PC-3 (cell line): ENCODE measurements at regions not wholly inside any gene's neighbourhood (a gene's known extent, or its start where the extent isn't known, plus 50 kb on each side); places are given as distances from the start of the nearest gene placed in this dataset.

Source experiments
- ATAC-seq: fragments of 200-7000 bp; cut with Tn5 transposase; 2 replicates; pipeline ENCODE4 v1.9.1; 2020; ENCODE audit warnings: mild to moderate bottlenecking, moderate library complexity
- BruUV-seq: library from RNA; stranded (reverse); fragments of 400-500 nt; replicated peaks from 2 replicates; lab custom pipeline; 2021; lab: Mats Ljungman, UMichigan
- CTCF ChIA-PET: fragments of 300-600 bp; sonication (Branson Sonifier 250); formaldehyde crosslinking; loops from one replicate; lab custom pipeline; 2022; ENCODE audit warnings: antibody characterized with exemption; lab: Charles Lee
- POLR2A ChIA-PET: fragments of 300-600 bp; sonication (Branson Sonifier 250); formaldehyde crosslinking; loops from one replicate; lab custom pipeline; 2022; ENCODE audit warnings: antibody characterized with exemption; ENCODE audit not compliant: unreplicated experiment; lab: Charles Lee
- DNase-seq: peaks from one replicate; pipeline ENCODE4 v3.0.0-alpha.2; 2015
- H2AFZ ChIP-seq: fragments of 300-600 bp; sonication (generic); 2 replicates; pipeline ENCODE4 v1.6.0; 2016; ENCODE audit warnings: antibody characterized with exemption, low read length
- H3F3A ChIP-seq: fragments of 300-600 bp; sonication (generic); one replicate; pipeline ENCODE4 v1.6.0; 2017; ENCODE audit warnings: antibody characterized with exemption, low read length, control low read depth, mild to moderate bottlenecking; ENCODE audit not compliant: unreplicated experiment
- H3K27ac ChIP-seq: fragments of 300-600 bp; sonication (generic); 2 replicates; pipeline ENCODE4 v1.5.1; 2016; ENCODE audit warnings: mild to moderate bottlenecking, low read length
- H3K27me3 ChIP-seq: fragments of 300-600 bp; sonication (generic); 2 replicates; pipeline ENCODE4 v1.6.1; 2016; ENCODE audit warnings: low read length, mixed read lengths
- H3K36me3 ChIP-seq: fragments of 300-600 bp; sonication (generic); 2 replicates; pipeline ENCODE4 v1.6.1; 2016; ENCODE audit warnings: low read depth, mixed run types, low read length, mixed read lengths
- H3K4me1 ChIP-seq: fragments of 300-600 bp; sonication (generic); 2 replicates; pipeline ENCODE4 v1.5.1; 2016; ENCODE audit warnings: low read length; ENCODE audit not compliant: insufficient read depth
- H3K4me2 ChIP-seq: fragments of 300-600 bp; sonication (generic); 2 replicates; pipeline ENCODE4 v1.6.0; 2016; ENCODE audit warnings: low read length
- H3K4me3 ChIP-seq: fragments of 300-600 bp; sonication (generic); 2 replicates; pipeline ENCODE4 v1.5.1; 2016; ENCODE audit warnings: mild to moderate bottlenecking, low read length, mixed read lengths
- H3K79me2 ChIP-seq: fragments of 300-600 bp; sonication (generic); 2 replicates; pipeline ENCODE4 v1.6.1; 2017; ENCODE audit warnings: low read length, mixed read lengths
- H3K9ac ChIP-seq: fragments of 300-600 bp; sonication (generic); 2 replicates; pipeline ENCODE4 v1.6.0; 2016; ENCODE audit warnings: mild to moderate bottlenecking, low read length
- H3K9me2 ChIP-seq: fragments of 300-600 bp; sonication (generic); replicated peaks from 2 replicates; pipeline ENCODE4 v1.6.1; 2016; ENCODE audit warnings: mixed run types, low read length, mixed read lengths
- H3K9me3 ChIP-seq: fragments of 300-600 bp; sonication (generic); 2 replicates; pipeline ENCODE4 v1.6.1; 2016; ENCODE audit warnings: low read length, mixed read lengths
- H4K20me1 ChIP-seq: fragments of 300-600 bp; sonication (generic); 2 replicates; pipeline ENCODE4 v1.6.1; 2016; ENCODE audit warnings: low read length, mixed read lengths
- CTCF ChIP-seq: fragments of 300-600 bp; sonication (generic); conservative IDR thresholded peaks from 2 replicates; pipeline ENCODE4 v1.5.1; 2017; ENCODE audit warnings: antibody characterized with exemption, low read depth, mild to moderate bottlenecking, low read length
- EZH2 ChIP-seq: fragments of 300-600 bp; sonication (generic); IDR thresholded peaks from one replicate; pipeline ENCODE4 v1.6.1; 2017; ENCODE audit warnings: antibody characterized with exemption, mild to moderate bottlenecking, low read length; ENCODE audit not compliant: unreplicated experiment
- EZH2phosphoT487 ChIP-seq: fragments of 300-600 bp; sonication (generic); IDR thresholded peaks from 2 replicates; pipeline ENCODE4 v1.6.1; 2018; ENCODE audit warnings: mild to moderate bottlenecking, antibody characterized with exemption, low read length, borderline replicate concordance
- intact Hi-C: fragments of 100-400 bp; cut with micrococcal nuclease; formaldehyde crosslinking; loops from 2 replicates; pipeline ENCODE4 v1.9.0; 2023

DNA sequence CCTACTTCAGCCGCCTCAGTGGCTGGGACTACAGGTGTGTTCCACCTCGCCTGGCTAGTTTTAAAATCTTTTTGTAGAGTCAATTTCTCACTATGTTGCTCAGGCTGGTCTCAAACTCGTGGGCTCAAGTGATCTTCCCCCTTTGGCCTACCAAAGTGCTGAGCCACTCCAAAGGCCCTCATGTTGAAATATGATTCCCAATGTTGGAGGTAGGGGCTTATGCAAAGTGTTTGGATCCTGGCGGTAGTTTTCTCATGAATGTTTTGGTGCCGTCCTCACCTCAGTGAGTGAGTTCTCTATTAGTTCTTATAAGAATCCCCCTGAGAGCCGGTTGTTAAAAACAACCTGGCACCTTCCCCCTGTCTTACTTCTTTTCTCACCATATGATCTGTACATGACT lies 784.6 kb downstream of the TMTC2 start:
- no peak for TF ChIP-seq EZH2phosphoT487
- TF ChIP-seq EZH2 = no peak
- no peak for TF ChIP-seq CTCF
- POLR2A ChIA-PET = no interaction called here
- no peak overlapping the region for H3K9ac ChIP-seq
- no peaks in the 10 kb centered on the region for H3K9me3 ChIP-seq
- no peaks in the 10 kb centered on the region for H3K9me2 ChIP-seq
- H3K27ac ChIP-seq = no peak overlapping the region
- DNase-seq = no peak
- no peak for ATAC-seq
- H3K27me3 ChIP-seq = no peaks in the 10 kb centered on the region
- no peaks in the 10 kb centered on the region for H4K20me1 ChIP-seq
- peaks cover 16% of the 10 kb centered on the region for H3K4me1 ChIP-seq
- no peaks in the 10 kb centered on the region for H3K79me2 ChIP-seq
- no peaks in the 10 kb centered on the region for H3K36me3 ChIP-seq
- H2AFZ ChIP-seq = no peak overlapping the region
- no peak overlapping the region for H3K4me2 ChIP-seq
- BruUV-seq = no TSS peak
- CTCF ChIA-PET = no interaction called here
- H3K4me3 ChIP-seq = no peak overlapping the region
- intact Hi-C loops = no loop called here
- H3F3A ChIP-seq = no peaks in the 10 kb centered on the region

- no peaks in the 10 kb centered on the region for H3K79me2 ChIP-seq
- no peaks in the 10 kb centered on the region for H4K20me1 ChIP-seq
- H2AFZ ChIP-seq = no peak overlapping the region
- no peak overlapping the region for H3K4me2 ChIP-seq
- no peaks in the 10 kb centered on the region for H3K9me3 ChIP-seq
- H3K4me3 ChIP-seq = no peak overlapping the region
- no peak for ATAC-seq
- ChIA-PET CTCF (no interaction called here), POLR2A (no interaction called here)
- no TSS peak for BruUV-seq
- DNase-seq = no peak
- no peaks in the 10 kb centered on the region for H3F3A ChIP-seq
- H3K36me3 ChIP-seq = no peaks in the 10 kb centered on the region
- no peak overlapping the region for H3K9ac ChIP-seq
- TF ChIP-seq CTCF (no peak), EZH2phosphoT487 (no peak), EZH2 (no peak)
- H3K27ac ChIP-seq = no peak overlapping the region
- no peaks in the 10 kb centered on the region for H3K27me3 ChIP-seq
- intact Hi-C loops = no loop called here
- no peaks in the 10 kb centered on the region for H3K9me2 ChIP-seq
- peaks cover 16% of the 10 kb centered on the region for H3K4me1 ChIP-seq
Observed at GRCh38 chr12:83470749-83471148, 784.0 kb downstream of the TMTC2 start.

DNA sequence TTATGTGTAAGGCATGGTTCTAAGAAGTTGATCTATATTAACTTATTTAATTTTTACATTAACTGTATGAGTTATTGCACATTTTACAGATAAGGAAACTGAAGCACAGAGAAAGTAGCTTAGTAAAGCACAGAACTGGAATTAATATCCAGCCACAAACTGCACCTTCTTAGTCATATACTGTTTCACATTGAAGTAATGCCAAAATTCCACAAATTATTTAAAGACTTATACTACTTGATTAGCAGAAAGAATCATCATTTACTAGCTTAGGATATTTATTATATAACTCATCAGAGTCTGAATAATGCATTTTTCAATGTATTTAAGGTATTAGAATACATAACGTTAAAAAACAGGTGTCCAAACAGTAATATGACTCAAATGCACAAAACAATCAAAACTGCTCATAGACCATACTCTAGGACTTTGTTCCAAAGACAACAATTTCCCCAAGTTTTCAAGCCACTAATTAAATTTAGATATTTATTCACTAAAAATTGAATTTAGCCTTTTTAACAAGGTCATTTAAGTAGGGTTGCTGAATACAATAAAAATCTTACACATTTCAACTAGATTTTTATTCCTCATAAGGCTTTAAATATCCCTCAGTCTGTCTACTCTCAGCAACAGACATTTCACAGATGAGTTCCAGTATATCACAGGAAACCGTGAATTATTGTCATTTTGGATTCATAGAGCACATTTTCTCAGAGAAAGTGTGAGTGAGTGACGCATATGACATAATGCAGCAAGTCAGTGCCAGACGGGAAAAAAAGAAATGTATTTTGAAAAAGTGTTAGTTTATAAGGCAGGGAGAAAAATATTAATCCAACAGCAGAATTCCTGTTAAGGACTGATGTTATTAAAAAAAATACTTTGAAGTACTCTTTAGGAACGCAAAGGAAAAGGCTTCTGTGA lies 782.5 kb downstream of the TMTC2 start:
- CTCF ChIA-PET = interaction anchor here (0.6 to 1.2 kb wide), 3 partner anchors 32 to 1111 kb away, joined by 3 read pairs; partner anchors contain the start of genes CCDC59 and METTL25
- Histone ChIP-seq H3K27me3 (no peaks in the 10 kb centered on the region), H3K79me2 (no peaks in the 10 kb centered on the region), H3K9ac (no peak overlapping the region), H4K20me1 (no peaks in the 10 kb centered on the region), H3K4me2 (peak overlapping the region; percentile 38), H3K4me3 (no peak overlapping the region), H3K9me3 (no peaks in the 10 kb centered on the region), H3K4me1 (peaks cover 16% of the 10 kb centered on the region), H3K27ac (peak overlapping the region; percentile 52), H3F3A (no peaks in the 10 kb centered on the region), H3K36me3 (no peaks in the 10 kb centered on the region), H3K9me2 (no peaks in the 10 kb centered on the region), H2AFZ (peak overlapping the region; percentile 6; the same call in 1 of the 2 replicates)
- POLR2A ChIA-PET = no interaction called here
- intact Hi-C loops = loop anchor here (1.0 to 10.0 kb wide), 2 partner anchors 45 to 1036 kb away; no protein-coding TSS in a partner anchor
- DNase-seq (peak; percentile 84), ATAC-seq (peak; percentile 93)
- TF ChIP-seq EZH2phosphoT487 = no peak
- TF ChIP-seq CTCF = no peak
- TF ChIP-seq EZH2 = no peak
- BruUV-seq = no TSS peak
